HepG2 (cell line): ENCODE measurements at regions not wholly inside any gene's neighbourhood (a gene's known extent, or its start where the extent isn't known, plus 50 kb on each side); places are given as distances from the start of the nearest gene placed in this dataset.

Experiments
- ATAC-seq: fragments of 200-7000 bp; cut with Tn5 transposase; 3 replicates; pipeline ENCODE4 v1.9.1; 2020; ENCODE audit warnings: mild to moderate bottlenecking, moderate library complexity
- BruUV-seq: library from RNA; stranded (reverse); fragments of 400-500 nt; replicated peaks from 2 replicates; lab custom pipeline; 2021; lab: Mats Ljungman, UMichigan
- CTCF ChIA-PET: fragments of 300-600 bp; formaldehyde crosslinking; extraction: SDS; loops from one replicate; lab custom pipeline; 2021; ENCODE audit warnings: low total read pairs, inconsistent platforms, low intra/inter-chr PET ratio; lab: Yijun Ruan, JAX
- POLR2A ChIA-PET: fragments of 350-600 bp; sonication (Branson Sonifier 250); formaldehyde crosslinking; loops from one replicate; lab custom pipeline; 2020; ENCODE audit warnings: antibody characterized with exemption, inconsistent platforms; lab: Yijun Ruan, JAX
- DNase-seq: peaks from one replicate; pipeline ENCODE4 v3.0.0-alpha.2; 2015; ENCODE audit warnings: low spot score
- FAIRE-seq: peaks from 3 replicates; lab custom pipeline; 2011; peaks lifted over from hg19 to GRCh38; lab: Jason Lieb, UNC
- H2AFZ ChIP-seq: one replicate; pipeline ENCODE4 v1.6.1; 2011; ENCODE audit warnings: low read length, inconsistent platforms
- H3K27ac ChIP-seq: fragments of 300-600 bp; 3 replicates; pipeline ENCODE4 v1.8.0; 2011; ENCODE audit warnings: mixed run types, mild to moderate bottlenecking, mixed read lengths, low read length, inconsistent platforms; ENCODE audit not compliant: insufficient read depth; ENCODE audit errors: extremely low read length
- H3K27me3 ChIP-seq, 2 experiments: fragments of 200-600 bp in 1 of 2; 2 replicates in 1 of 2; 3 replicates in 1 of 2; pipeline versions ENCODE4 v1.6.0 to v1.8.0; 2011; ENCODE audit warnings: low read length in 2 of 2, mild to moderate bottlenecking in 2 of 2, moderate library complexity in 2 of 2, inconsistent platforms in 1 of 2; ENCODE audit not compliant: insufficient read depth in 2 of 2, control insufficient read depth in 1 of 2
- H3K36me3 ChIP-seq, 2 experiments: fragments of 200-600 bp in 1 of 2; replicated peaks in 1 of 2; 2 replicates in 1 of 2; 3 replicates in 1 of 2; pipeline versions ENCODE4 v1.5.1 to v1.8.0; 2011; ENCODE audit warnings: low read length in 2 of 2, inconsistent platforms in 1 of 2; ENCODE audit not compliant: insufficient read depth in 2 of 2, control insufficient read depth in 1 of 2
- H3K4me1 ChIP-seq: 2 replicates; pipeline ENCODE4 v1.5.1; 2012; ENCODE audit warnings: low read length, inconsistent platforms; ENCODE audit not compliant: insufficient read depth
- H3K4me2 ChIP-seq: 2 replicates; pipeline ENCODE4 v1.6.0; 2011; ENCODE audit warnings: low read depth, low read length, inconsistent platforms
- H3K4me3 ChIP-seq, 3 experiments: fragments of 200-600 bp in 1 of 3; sonication (generic), shearing (Covaris generic) in 1 of 3; replicated peaks in 1 of 3; 2 replicates each; pipeline ENCODE4 v1.5.1; 2011 to 2016; ENCODE audit warnings: low read length in 3 of 3, inconsistent platforms in 2 of 3, low read depth in 2 of 3, mild to moderate bottlenecking in 2 of 3, control low read depth in 1 of 3, mixed read lengths in 1 of 3; ENCODE audit not compliant: insufficient read depth in 1 of 3
- H3K79me2 ChIP-seq: one replicate; pipeline ENCODE4 v1.6.1; 2011; ENCODE audit warnings: low read length, inconsistent platforms; ENCODE audit not compliant: insufficient read depth
- H3K9ac ChIP-seq: 2 replicates; pipeline ENCODE4 v1.6.0; 2011; ENCODE audit warnings: mild to moderate bottlenecking, low read depth, low read length, inconsistent platforms; ENCODE audit not compliant: insufficient read depth
- H3K9me3 ChIP-seq: 2 replicates; pipeline ENCODE4 v1.5.1; 2012; ENCODE audit warnings: mild to moderate bottlenecking, low read length
- H4K20me1 ChIP-seq: 2 replicates; pipeline ENCODE4 v1.6.0; 2011; ENCODE audit warnings: inconsistent platforms, mild to moderate bottlenecking, low read length, moderate library complexity; ENCODE audit not compliant: insufficient read depth
- ADNP ChIP-seq: sonication (generic); formaldehyde crosslinking; IDR thresholded peaks from 2 replicates; pipeline ENCODE4 v1.4.0; 2020; ENCODE audit warnings: missing genetic modification reagents
- ARID2 ChIP-seq: sonication (generic); formaldehyde crosslinking; IDR thresholded peaks from 2 replicates; pipeline ENCODE4 v1.8.1; 2022; ENCODE audit warnings: mild to moderate bottlenecking, missing genetic modification reagents, borderline replicate concordance
- BCL3 ChIP-seq: sonication (generic); formaldehyde crosslinking; IDR thresholded peaks from 2 replicates; pipeline ENCODE4 v1.5.1; 2020; ENCODE audit warnings: mild to moderate bottlenecking, missing genetic modification reagents, moderate library complexity
- FOSL2 ChIP-seq: sonication (generic); formaldehyde crosslinking; IDR thresholded peaks from 2 replicates; pipeline ENCODE4 v1.4.0; 2020; ENCODE audit warnings: missing genetic modification reagents
- GFI1 ChIP-seq: sonication (generic); formaldehyde crosslinking; IDR thresholded peaks from 2 replicates; pipeline ENCODE4 v1.5.0; 2020; ENCODE audit warnings: missing genetic modification reagents, mild to moderate bottlenecking, borderline replicate concordance
- NR2F6 ChIP-seq, 2 experiments: IDR thresholded peaks; 2 replicates each; pipeline ENCODE4 v1.6.1; 2016; ENCODE audit warnings: antibody characterized with exemption in 1 of 2, mild to moderate bottlenecking in 1 of 2
- ONECUT2 ChIP-seq: sonication (generic); formaldehyde crosslinking; IDR thresholded peaks from 2 replicates; pipeline ENCODE4 v1.4.0; 2020; ENCODE audit warnings: missing genetic modification reagents
- PHF21A ChIP-seq: sonication (generic); formaldehyde crosslinking; IDR thresholded peaks from 2 replicates; pipeline ENCODE4 v1.5.0; 2020; ENCODE audit warnings: mild to moderate bottlenecking, missing genetic modification reagents
- REST ChIP-seq, 2 experiments: IDR thresholded peaks; 2 replicates each; pipeline ENCODE4 v1.6.1; 2011 to 2012; ENCODE audit warnings: low read length in 2 of 2, borderline replicate concordance in 1 of 2, low read depth in 1 of 2, mild to moderate bottlenecking in 1 of 2, moderate library complexity in 1 of 2
- ZFP1 ChIP-seq: IDR thresholded peaks from 2 replicates; pipeline ENCODE4 v1.6.1; 2016
- ZNF337 ChIP-seq: sonication (generic); formaldehyde crosslinking; IDR thresholded peaks from 2 replicates; pipeline ENCODE4 v1.5.1; 2020; ENCODE audit warnings: missing genetic modification reagents, low read depth, mild to moderate bottlenecking, borderline replicate concordance
- ZNF33A ChIP-seq: sonication (generic); formaldehyde crosslinking; IDR thresholded peaks from 2 replicates; pipeline ENCODE4 v1.5.1; 2020; ENCODE audit warnings: missing genetic modification reagents, mild to moderate bottlenecking, moderate library complexity, borderline replicate concordance
- ZNF44 ChIP-seq: sonication (generic); formaldehyde crosslinking; IDR thresholded peaks from 2 replicates; pipeline ENCODE4 v1.5.1; 2020; ENCODE audit warnings: mild to moderate bottlenecking, missing genetic modification reagents
- ZNF570 ChIP-seq: sonication (generic); formaldehyde crosslinking; IDR thresholded peaks from 2 replicates; pipeline ENCODE4 v1.4.0; 2020; ENCODE audit warnings: mild to moderate bottlenecking, missing genetic modification reagents, borderline replicate concordance
- ZNF749 ChIP-seq: sonication (generic); formaldehyde crosslinking; IDR thresholded peaks from 2 replicates; pipeline ENCODE4 v1.8.0; 2022; ENCODE audit warnings: mild to moderate bottlenecking, missing genetic modification reagents, moderate library complexity, borderline replicate concordance
- ZNF878 ChIP-seq: sonication (generic); formaldehyde crosslinking; IDR thresholded peaks from 2 replicates; pipeline ENCODE4 v1.8.1; 2023; ENCODE audit warnings: mild to moderate bottlenecking, missing genetic modification reagents, moderate library complexity
- WGBS: methylation state at CpG from one replicate; pipeline ENCODE4 v1.1.6; 2017; ENCODE audit warnings: low lambda C conversion rate; 5-methylcytosine and 5-hydroxymethylcytosine counted together
- in situ Hi-C: cut with HindIII; loops from 2 replicates; pipeline ENCODE4 v1.10.0; 2017; ENCODE audit warnings: low pct_unique_long_range_greater_than_20kb; ENCODE audit not compliant: extremely low pct_ligation_motif_present
- intact Hi-C: fragments of 100-400 bp; cut with micrococcal nuclease; formaldehyde crosslinking; loops from one replicate; pipeline ENCODE4 v1.10.0; 2022; ENCODE audit not compliant: unreplicated experiment
- TF ChIP-seq, protein P1 (sequence below), 2 experiments: sonication (generic) in 1 of 2; formaldehyde crosslinking in 1 of 2; IDR thresholded peaks; 2 replicates each; pipeline versions ENCODE4 v1.4.0 to v1.6.1; 2018 to 2020; ENCODE audit warnings: missing genetic modification reagents in 2 of 2, borderline replicate concordance in 1 of 2, low read depth in 1 of 2, mild to moderate bottlenecking in 1 of 2, missing biosample characterization in 1 of 2
- TF ChIP-seq, protein P2 (sequence below): fragments of 450-650 bp; IDR thresholded peaks from 2 replicates; pipeline ENCODE4 v1.6.1; 2017

DNA sequence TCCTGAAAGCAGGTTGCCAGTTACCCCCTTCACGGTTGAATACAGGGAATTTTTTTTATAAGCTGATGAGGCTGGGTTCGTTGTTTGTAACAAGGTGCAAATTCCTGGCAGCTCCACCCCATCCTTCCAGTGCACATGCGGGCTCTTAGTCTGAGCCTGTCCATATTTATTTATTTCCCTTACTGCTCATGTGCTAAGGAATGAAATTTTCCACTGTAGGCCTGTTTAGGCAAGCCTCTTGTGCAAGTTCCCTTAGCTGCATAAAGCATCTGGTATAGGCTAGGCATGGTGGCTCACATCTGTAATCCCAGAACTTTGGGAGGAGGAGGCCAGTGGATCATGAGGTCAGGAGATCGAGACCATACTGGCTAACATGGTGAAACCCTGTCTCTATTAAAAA, 560.9 kb upstream of the PCDH9 start:
- Histone ChIP-seq H2AFZ (no peak overlapping the region), H3K36me3 (no peaks in the 10 kb centered on the region), H4K20me1 (no peaks in the 10 kb centered on the region), H3K79me2 (no peaks in the 10 kb centered on the region), H3K4me2 (no peak overlapping the region), H3K9ac (no peak overlapping the region), H3K27me3 (no peaks in the 10 kb centered on the region), H3K4me3 (no peak overlapping the region), H3K27ac (no peak overlapping the region), H3K9me3 (no peaks in the 10 kb centered on the region), H3K4me1 (no peaks in the 10 kb centered on the region)
- FAIRE-seq (no peak), DNase-seq (no peak), ATAC-seq (no peak)
- intact Hi-C loops = no loop called here
- ChIA-PET CTCF (no interaction called here), POLR2A (no interaction called here)
- 6% methylated on average over 4 of the region's 4 CpGs for WGBS
- BruUV-seq = no TSS peak
- in situ Hi-C loops = no loop called here
- TF ChIP-seq PHF21A (CRISPR knock-in tag) = no peak
- TF ChIP-seq FOSL2 (CRISPR knock-in tag) = no peak
- no peak for TF ChIP-seq ADNP
- TF ChIP-seq, protein P1, sequence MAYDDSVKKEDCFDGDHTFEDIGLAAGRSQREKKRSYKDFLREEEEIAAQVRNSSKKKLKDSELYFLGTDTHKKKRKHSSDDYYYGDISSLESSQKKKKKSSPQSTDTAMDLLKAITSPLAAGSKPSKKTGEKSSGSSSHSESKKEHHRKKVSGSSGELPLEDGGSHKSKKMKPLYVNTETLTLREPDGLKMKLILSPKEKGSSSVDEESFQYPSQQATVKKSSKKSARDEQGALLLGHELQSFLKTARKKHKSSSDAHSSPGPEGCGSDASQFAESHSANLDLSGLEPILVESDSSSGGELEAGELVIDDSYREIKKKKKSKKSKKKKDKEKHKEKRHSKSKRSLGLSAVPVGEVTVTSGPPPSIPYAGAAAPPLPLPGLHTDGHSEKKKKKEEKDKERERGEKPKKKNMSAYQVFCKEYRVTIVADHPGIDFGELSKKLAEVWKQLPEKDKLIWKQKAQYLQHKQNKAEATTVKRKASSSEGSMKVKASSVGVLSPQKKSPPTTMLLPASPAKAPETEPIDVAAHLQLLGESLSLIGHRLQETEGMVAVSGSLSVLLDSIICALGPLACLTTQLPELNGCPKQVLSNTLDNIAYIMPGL (CRISPR knock-in tag; IDR thresholded peaks at IDR 0.05; ENCODE audit: borderline replicate concordance in 1 of 2, low read depth in 1 of 2) = no peak
- no peak for TF ChIP-seq ONECUT2 (CRISPR knock-in tag)
- TF ChIP-seq, protein P2, sequence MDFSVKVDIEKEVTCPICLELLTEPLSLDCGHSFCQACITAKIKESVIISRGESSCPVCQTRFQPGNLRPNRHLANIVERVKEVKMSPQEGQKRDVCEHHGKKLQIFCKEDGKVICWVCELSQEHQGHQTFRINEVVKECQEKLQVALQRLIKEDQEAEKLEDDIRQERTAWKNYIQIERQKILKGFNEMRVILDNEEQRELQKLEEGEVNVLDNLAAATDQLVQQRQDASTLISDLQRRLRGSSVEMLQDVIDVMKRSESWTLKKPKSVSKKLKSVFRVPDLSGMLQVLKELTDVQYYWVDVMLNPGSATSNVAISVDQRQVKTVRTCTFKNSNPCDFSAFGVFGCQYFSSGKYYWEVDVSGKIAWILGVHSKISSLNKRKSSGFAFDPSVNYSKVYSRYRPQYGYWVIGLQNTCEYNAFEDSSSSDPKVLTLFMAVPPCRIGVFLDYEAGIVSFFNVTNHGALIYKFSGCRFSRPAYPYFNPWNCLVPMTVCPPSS = no peak
- no peak for TF ChIP-seq ARID2 (CRISPR knock-in tag)
- no peak for TF ChIP-seq ZNF44 (CRISPR knock-in tag)
- TF ChIP-seq ZNF749 = no peak
- TF ChIP-seq BCL3 (CRISPR knock-in tag) = no peak
- TF ChIP-seq ZNF878 (CRISPR knock-in tag) = no peak
- TF ChIP-seq ZNF337 = no peak
- no peak for TF ChIP-seq REST (IDR thresholded peaks at IDR 0.05; ENCODE audit: borderline replicate concordance in 1 of 2, low read depth in 1 of 2, low read length in 2 of 2)
- TF ChIP-seq ZNF33A (CRISPR knock-in tag) = no peak
- no peak for TF ChIP-seq NR2F6 (IDR thresholded peaks at IDR 0.05)
- no peak for TF ChIP-seq NR2F6 (CRISPR knock-in tag; IDR thresholded peaks at IDR 0.05)
- no peak for TF ChIP-seq GFI1
- TF ChIP-seq ZFP1 (CRISPR knock-in tag) = no peak
- no peak for TF ChIP-seq ZNF570 (CRISPR knock-in tag)
